HUES6 (cell line): ENCODE measurements at regions not wholly inside any gene's neighbourhood (a gene's known extent, or its start where the extent isn't known, plus 50 kb on each side); places are given as distances from the start of the nearest gene placed in this dataset.

Experiments used
- H3K27ac ChIP-seq: 2 replicates; pipeline ENCODE4 v1.7.0; 2013; ENCODE audit warnings: low read depth, mild to moderate bottlenecking, low read length, inconsistent platforms
- H3K27me3 ChIP-seq: 2 replicates; pipeline ENCODE4 v1.6.1; 2013; ENCODE audit warnings: low read length; ENCODE audit not compliant: control insufficient read depth, insufficient read depth
- H3K36me3 ChIP-seq: 2 replicates; pipeline ENCODE4 v1.6.1; 2013; ENCODE audit warnings: low read length; ENCODE audit not compliant: control insufficient read depth, insufficient read depth
- H3K4me1 ChIP-seq: 2 replicates; pipeline ENCODE4 v1.6.1; 2013; ENCODE audit warnings: low read length; ENCODE audit not compliant: control insufficient read depth, insufficient read depth
- H3K4me3 ChIP-seq: 2 replicates; pipeline ENCODE4 v1.5.1; 2013; ENCODE audit warnings: low read depth, low read length
- H3K9ac ChIP-seq: one replicate; pipeline ENCODE4 v1.6.1; 2013; ENCODE audit warnings: mild to moderate bottlenecking, low read length
- H3K9me3 ChIP-seq: 2 replicates; pipeline ENCODE4 v1.6.1; 2013; ENCODE audit warnings: low read depth, low read length; ENCODE audit not compliant: control insufficient read depth, insufficient read depth

- Histone ChIP-seq H3K4me3 (no peak overlapping the region), H3K36me3 (no peaks in the 10 kb centered on the region), H3K9ac (no peak overlapping the region), H3K27me3 (no peaks in the 10 kb centered on the region), H3K27ac (no peak overlapping the region), H3K4me1 (no peaks in the 10 kb centered on the region), H3K9me3 (no peaks in the 10 kb centered on the region)
Measured at GRCh38 chr2:196421880-196422279, 217.6 kb upstream of the CCDC150 start.

- no peaks in the 10 kb centered on the region for H3K27me3 ChIP-seq
- no peaks in the 10 kb centered on the region for H3K4me1 ChIP-seq
- H3K4me3 ChIP-seq, result no peak overlapping the region
- H3K27ac ChIP-seq, result no peak overlapping the region
- H3K9me3 ChIP-seq, result no peaks in the 10 kb centered on the region
- H3K9ac ChIP-seq, result no peak overlapping the region
- H3K36me3 ChIP-seq, result no peaks in the 10 kb centered on the region
Measured at GRCh38 chr2:196422361-196422760, 217.2 kb upstream of the CCDC150 start.

GRCh38 chr2:196426122-196426521 is 213.4 kb upstream of the CCDC150 start:
- Histone ChIP-seq H3K4me1 (no peaks in the 10 kb centered on the region), H3K36me3 (no peaks in the 10 kb centered on the region), H3K27ac (no peak overlapping the region), H3K9ac (no peak overlapping the region), H3K27me3 (no peaks in the 10 kb centered on the region), H3K9me3 (no peaks in the 10 kb centered on the region), H3K4me3 (no peak overlapping the region)

- H3K36me3 ChIP-seq, result no peaks in the 10 kb centered on the region
- no peaks in the 10 kb centered on the region for H3K4me1 ChIP-seq
- no peak overlapping the region for H3K4me3 ChIP-seq
- H3K27me3 ChIP-seq, result no peaks in the 10 kb centered on the region
- no peak overlapping the region for H3K27ac ChIP-seq
- no peak overlapping the region for H3K9ac ChIP-seq
- H3K9me3 ChIP-seq, result no peaks in the 10 kb centered on the region
Measured at GRCh38 chr2:196427986-196428634, 211.4 kb upstream of the CCDC150 start.

GRCh38 chr2:196431076-196431475 is 208.4 kb upstream of the CCDC150 start:
- Histone ChIP-seq H3K4me3 (no peak overlapping the region), H3K27me3 (no peaks in the 10 kb centered on the region), H3K27ac (no peak overlapping the region), H3K9ac (no peak overlapping the region), H3K9me3 (no peaks in the 10 kb centered on the region), H3K36me3 (no peaks in the 10 kb centered on the region), H3K4me1 (no peaks in the 10 kb centered on the region)

- Histone ChIP-seq H3K9ac (no peak overlapping the region), H3K4me1 (no peaks in the 10 kb centered on the region), H3K4me3 (no peak overlapping the region), H3K9me3 (no peaks in the 10 kb centered on the region), H3K27me3 (no peaks in the 10 kb centered on the region), H3K27ac (no peak overlapping the region), H3K36me3 (no peaks in the 10 kb centered on the region)
Measured at GRCh38 chr2:196431957-196432356, 207.6 kb upstream of the CCDC150 start.

- Histone ChIP-seq H3K27me3 (no peaks in the 10 kb centered on the region), H3K9ac (no peak overlapping the region), H3K36me3 (no peaks in the 10 kb centered on the region), H3K4me3 (no peak overlapping the region), H3K27ac (no peak overlapping the region), H3K4me1 (no peaks in the 10 kb centered on the region), H3K9me3 (no peaks in the 10 kb centered on the region)
Measured at GRCh38 chr2:196433116-196433515, 206.4 kb upstream of the CCDC150 start.

- Histone ChIP-seq H3K9ac (no peak overlapping the region), H3K27ac (no peak overlapping the region), H3K9me3 (no peaks in the 10 kb centered on the region), H3K4me1 (no peaks in the 10 kb centered on the region), H3K4me3 (no peak overlapping the region), H3K27me3 (no peaks in the 10 kb centered on the region), H3K36me3 (no peaks in the 10 kb centered on the region)
Measured at GRCh38 chr2:196434217-196434616, 205.3 kb upstream of the CCDC150 start.

GRCh38 chr2:196435189-196435588 is 204.3 kb upstream of the CCDC150 start:
- H3K36me3 ChIP-seq, result no peaks in the 10 kb centered on the region
- no peak overlapping the region for H3K9ac ChIP-seq
- no peak overlapping the region for H3K4me3 ChIP-seq
- H3K27ac ChIP-seq, result no peak overlapping the region
- no peaks in the 10 kb centered on the region for H3K27me3 ChIP-seq
- H3K4me1 ChIP-seq, result no peaks in the 10 kb centered on the region
- H3K9me3 ChIP-seq, result no peaks in the 10 kb centered on the region

GRCh38 chr2:196437626-196438025 is 201.9 kb upstream of the CCDC150 start:
- Histone ChIP-seq H3K27ac (no peak overlapping the region), H3K4me1 (no peaks in the 10 kb centered on the region), H3K9ac (no peak overlapping the region), H3K36me3 (no peaks in the 10 kb centered on the region), H3K9me3 (no peaks in the 10 kb centered on the region), H3K4me3 (no peak overlapping the region), H3K27me3 (no peaks in the 10 kb centered on the region)

- H3K9ac ChIP-seq, result no peak overlapping the region
- H3K9me3 ChIP-seq, result no peaks in the 10 kb centered on the region
- no peak overlapping the region for H3K27ac ChIP-seq
- H3K4me1 ChIP-seq, result no peaks in the 10 kb centered on the region
- H3K27me3 ChIP-seq, result no peaks in the 10 kb centered on the region
- no peaks in the 10 kb centered on the region for H3K36me3 ChIP-seq
- no peak overlapping the region for H3K4me3 ChIP-seq
Measured at GRCh38 chr2:196439760-196440159, 199.8 kb upstream of the CCDC150 start.

GRCh38 chr2:196440413-196440812 is 199.1 kb upstream of the CCDC150 start:
- no peak overlapping the region for H3K4me3 ChIP-seq
- no peaks in the 10 kb centered on the region for H3K27me3 ChIP-seq
- no peak overlapping the region for H3K27ac ChIP-seq
- no peak overlapping the region for H3K9ac ChIP-seq
- H3K9me3 ChIP-seq, result no peaks in the 10 kb centered on the region
- H3K36me3 ChIP-seq, result no peaks in the 10 kb centered on the region
- no peaks in the 10 kb centered on the region for H3K4me1 ChIP-seq
